ENCODE measurements at regions not wholly inside any gene's neighbourhood (a gene's known extent, or its start where the extent isn't known, plus 50 kb on each side); places are given as distances from the start of the nearest gene placed in this dataset.

DNA sequence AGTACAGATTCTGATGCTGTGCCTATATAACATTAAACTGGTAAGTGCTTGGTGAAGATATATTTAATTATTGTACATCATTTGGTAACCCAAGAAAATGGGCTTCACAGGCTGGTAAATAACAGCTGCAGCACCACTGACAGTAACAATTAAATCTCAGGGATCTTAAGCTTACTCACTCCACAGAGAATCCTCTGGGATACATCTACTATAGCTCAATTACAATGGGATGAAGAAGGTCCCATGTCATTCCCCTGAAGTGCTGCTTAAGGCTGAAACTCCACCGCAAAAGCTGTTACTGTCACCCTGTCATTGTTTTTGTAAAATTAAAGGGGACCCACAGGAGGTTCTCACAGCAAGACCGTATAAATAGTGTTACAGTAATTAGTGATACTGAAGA is 153.0 kb downstream of the IMPG2 start:
- Histone ChIP-seq H3K4me3 (no peak overlapping the region), H3K9me3 (no peaks in the 10 kb centered on the region), H3K27ac (no peak overlapping the region), H3K4me1 (peaks cover 0 to 8% of the 10 kb centered on the region in 2 donors), H3K27me3 (no peaks in the 10 kb centered on the region), H3K36me3 (no peaks in the 10 kb centered on the region)
- intact Hi-C loops (cut with DNase I): no loop called here
- TF ChIP-seq, protein P1, sequence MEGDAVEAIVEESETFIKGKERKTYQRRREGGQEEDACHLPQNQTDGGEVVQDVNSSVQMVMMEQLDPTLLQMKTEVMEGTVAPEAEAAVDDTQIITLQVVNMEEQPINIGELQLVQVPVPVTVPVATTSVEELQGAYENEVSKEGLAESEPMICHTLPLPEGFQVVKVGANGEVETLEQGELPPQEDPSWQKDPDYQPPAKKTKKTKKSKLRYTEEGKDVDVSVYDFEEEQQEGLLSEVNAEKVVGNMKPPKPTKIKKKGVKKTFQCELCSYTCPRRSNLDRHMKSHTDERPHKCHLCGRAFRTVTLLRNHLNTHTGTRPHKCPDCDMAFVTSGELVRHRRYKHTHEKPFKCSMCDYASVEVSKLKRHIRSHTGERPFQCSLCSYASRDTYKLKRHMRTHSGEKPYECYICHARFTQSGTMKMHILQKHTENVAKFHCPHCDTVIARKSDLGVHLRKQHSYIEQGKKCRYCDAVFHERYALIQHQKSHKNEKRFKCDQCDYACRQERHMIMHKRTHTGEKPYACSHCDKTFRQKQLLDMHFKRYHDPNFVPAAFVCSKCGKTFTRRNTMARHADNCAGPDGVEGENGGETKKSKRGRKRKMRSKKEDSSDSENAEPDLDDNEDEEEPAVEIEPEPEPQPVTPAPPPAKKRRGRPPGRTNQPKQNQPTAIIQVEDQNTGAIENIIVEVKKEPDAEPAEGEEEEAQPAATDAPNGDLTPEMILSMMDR (IDR thresholded peaks at IDR 0.05): no peak
- DNase-seq (ENCODE audit: low spot score in 2 of 2): no peak

DNA sequence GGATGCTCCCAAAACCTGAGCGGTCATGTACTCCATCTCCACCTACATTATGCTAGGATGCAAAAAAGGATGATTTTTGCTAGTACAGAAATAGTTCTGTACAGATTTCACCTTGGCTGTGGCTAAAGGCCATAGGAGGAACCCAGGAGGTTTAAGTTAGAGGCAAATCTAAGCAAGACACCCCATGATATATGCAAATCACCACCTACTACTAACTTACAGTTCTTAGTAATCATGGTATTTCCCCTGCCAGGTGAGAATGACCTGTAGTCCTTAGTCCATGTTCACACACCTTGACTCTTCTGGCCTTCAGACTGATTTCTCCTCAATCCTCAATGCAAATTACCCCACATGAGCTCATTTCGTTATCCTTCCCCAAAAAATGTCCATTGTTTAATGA is 154.2 kb downstream of the IMPG2 start:
- TF ChIP-seq, protein P1 (IDR thresholded peaks at IDR 0.05): no peak
- Histone ChIP-seq H3K4me3 (no peak overlapping the region), H3K27ac (no peak overlapping the region), H3K4me1 (peaks cover 0 to 8% of the 10 kb centered on the region in 2 donors), H3K27me3 (no peaks in the 10 kb centered on the region), H3K36me3 (no peaks in the 10 kb centered on the region), H3K9me3 (no peaks in the 10 kb centered on the region)
- DNase-seq (ENCODE audit: low spot score in 2 of 2): no peak
- intact Hi-C loops (cut with DNase I): no loop called here

DNA sequence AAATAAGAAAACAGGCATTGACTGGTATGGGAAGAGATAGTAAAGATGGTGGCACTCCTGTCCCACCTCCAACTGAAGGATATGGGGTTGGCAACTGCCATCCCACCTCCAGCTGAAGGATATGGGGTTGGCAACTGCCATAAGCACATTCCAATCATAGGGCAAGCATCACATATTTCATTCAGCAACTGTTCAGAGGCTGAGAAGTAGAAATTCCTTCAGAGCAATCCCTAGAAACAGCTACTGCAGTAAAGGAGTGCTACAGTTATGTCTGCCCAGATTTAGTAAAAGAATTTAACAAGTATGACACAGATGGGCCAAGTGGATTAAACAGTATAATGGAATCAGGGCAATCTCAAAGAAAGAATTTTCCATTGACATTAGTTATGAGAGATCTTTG is 156.8 kb downstream of the IMPG2 start:
- Histone ChIP-seq H3K9me3 (no peaks in the 10 kb centered on the region), H3K36me3 (no peaks in the 10 kb centered on the region), H3K27me3 (no peaks in the 10 kb centered on the region), H3K4me3 (no peak overlapping the region), H3K4me1 (no peaks in the 10 kb centered on the region), H3K27ac (no peak overlapping the region)
- TF ChIP-seq, protein P1 (IDR thresholded peaks at IDR 0.05): no peak
- DNase-seq (ENCODE audit: low spot score in 2 of 2): no peak
- intact Hi-C loops (cut with DNase I): no loop called here

DNA sequence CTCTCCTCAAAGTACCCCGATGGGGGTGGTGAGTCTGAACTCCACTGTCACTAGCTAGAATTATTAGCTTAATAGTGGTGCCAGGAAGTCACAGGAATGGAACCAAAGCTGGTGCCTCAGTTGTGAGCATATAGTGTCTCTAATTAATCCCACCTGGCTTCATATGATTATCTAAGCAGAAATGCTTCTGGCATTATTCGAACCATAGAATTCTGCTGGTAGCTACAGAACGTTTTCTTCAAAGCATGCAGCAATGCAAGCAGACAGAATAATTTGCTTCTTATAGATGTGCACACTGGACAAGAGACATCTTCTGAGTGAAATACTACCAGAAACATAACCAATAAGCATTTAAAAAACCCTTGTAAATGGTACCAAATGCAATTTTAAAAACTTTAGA is 160.9 kb downstream of the IMPG2 start:
- Histone ChIP-seq H3K9me3 (no peaks in the 10 kb centered on the region), H3K4me1 (no peaks in the 10 kb centered on the region), H3K27ac (no peak overlapping the region), H3K4me3 (no peak overlapping the region), H3K27me3 (no peaks in the 10 kb centered on the region), H3K36me3 (no peaks in the 10 kb centered on the region)
- DNase-seq (ENCODE audit: low spot score in 2 of 2): no peak
- intact Hi-C loops (cut with DNase I): no loop called here
- TF ChIP-seq, protein P1 (IDR thresholded peaks at IDR 0.05): no peak

DNA sequence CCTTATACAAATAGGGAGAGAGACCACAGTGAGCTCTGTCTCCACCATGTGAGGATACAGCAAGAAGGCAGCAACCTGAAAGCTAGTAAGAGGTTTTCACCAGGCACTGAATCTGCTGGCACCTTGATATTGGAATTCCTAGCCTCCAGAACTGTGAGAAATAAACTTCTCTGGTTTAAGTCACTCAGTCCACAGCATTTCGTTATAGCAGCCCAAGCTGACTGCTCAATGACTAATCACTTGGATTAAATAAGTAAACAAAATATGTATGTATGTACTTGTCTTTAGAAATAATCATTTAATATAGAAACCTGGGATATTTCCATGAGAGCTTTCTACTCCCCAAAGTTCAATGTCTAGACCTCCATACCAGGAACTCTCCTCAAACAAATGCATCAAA is 162.0 kb downstream of the IMPG2 start:
- Histone ChIP-seq H3K9me3 (no peaks in the 10 kb centered on the region), H3K36me3 (no peaks in the 10 kb centered on the region), H3K4me1 (no peaks in the 10 kb centered on the region), H3K27me3 (no peaks in the 10 kb centered on the region), H3K4me3 (no peak overlapping the region), H3K27ac (no peak overlapping the region)
- TF ChIP-seq, protein P1 (IDR thresholded peaks at IDR 0.05): no peak
- intact Hi-C loops (cut with DNase I): no loop called here
- no peak for DNase-seq (ENCODE audit: low spot score in 2 of 2)

DNA sequence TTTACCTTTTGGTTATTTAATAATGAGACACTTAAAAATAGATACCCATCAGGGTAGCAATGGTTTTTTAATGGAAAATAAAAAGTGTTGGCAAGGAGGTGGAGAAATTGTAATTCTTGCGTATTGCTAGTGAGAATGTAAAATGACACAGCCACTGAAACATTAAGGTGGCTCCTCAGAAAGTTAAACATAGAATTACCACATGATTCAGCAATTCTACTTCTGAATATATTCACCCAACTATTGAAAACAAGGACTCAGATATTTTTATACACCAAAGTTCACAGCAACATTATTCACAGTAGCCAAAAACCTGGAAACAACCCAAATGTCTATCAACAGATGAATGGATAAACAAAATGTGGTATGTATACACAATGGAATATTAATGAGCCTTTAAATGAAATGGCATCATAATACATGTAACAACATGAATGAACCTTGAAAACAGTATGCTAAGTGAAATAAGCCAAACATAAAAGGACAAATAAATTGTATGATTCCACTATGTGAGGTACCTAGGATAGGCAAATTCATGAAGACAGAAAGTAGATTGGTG is 163.5 kb downstream of the IMPG2 start:
- intact Hi-C loops (cut with DNase I): no loop called here
- Histone ChIP-seq H3K4me1 (no peaks in the 10 kb centered on the region), H3K36me3 (no peaks in the 10 kb centered on the region), H3K4me3 (no peak overlapping the region), H3K27ac (no peak overlapping the region), H3K27me3 (no peaks in the 10 kb centered on the region), H3K9me3 (no peaks in the 10 kb centered on the region)
- no peak for DNase-seq (ENCODE audit: low spot score in 2 of 2)
- TF ChIP-seq, protein P1 (IDR thresholded peaks at IDR 0.05): no peak
